NB4 (cell line): ENCODE measurements at regions not wholly inside any gene's neighbourhood (a gene's known extent, or its start where the extent isn't known, plus 50 kb on each side); places are given as distances from the start of the nearest gene placed in this dataset.
"Not testable (repeated sequence)": the region's sequence is repeated elsewhere in the genome, so short reads cannot be mapped to it uniquely, and the experiment has no call there.

Source experiments
- POLR2A ChIP-seq: IDR thresholded peaks from 2 replicates; pipeline ENCODE4 v1.6.1; 2011; ENCODE audit warnings: mild to moderate bottlenecking; ENCODE audit not compliant: insufficient read length; ENCODE audit errors: extremely low read depth
- TF ChIP-seq, protein P1 (sequence below): IDR thresholded peaks from one replicate; pipeline ENCODE4 v1.5.1; 2012; ENCODE audit warnings: low read depth, low read length
- TF ChIP-seq, protein P2 (sequence below): IDR thresholded peaks from 2 replicates; pipeline ENCODE4 v1.6.1; 2011; ENCODE audit warnings: low read depth, low read length

DNA sequence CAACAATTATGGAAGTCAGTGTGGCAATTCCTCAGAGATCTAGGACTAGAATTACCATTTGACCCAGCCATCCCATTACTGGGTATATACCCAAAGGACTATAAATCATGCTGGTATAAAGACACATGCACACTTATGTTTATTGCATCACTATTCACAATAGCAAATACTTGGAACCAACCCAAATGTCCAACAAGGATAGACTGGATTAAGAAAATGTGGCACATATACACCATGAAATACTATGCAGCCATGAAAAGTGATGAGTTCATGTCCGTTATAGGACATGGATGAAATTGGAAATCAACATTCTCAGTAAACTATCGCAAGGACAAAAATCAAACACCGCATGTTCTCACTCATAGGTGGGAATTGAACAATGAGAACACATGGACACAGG, 306.4 kb upstream of the DEFB115 start:
- TF ChIP-seq, protein P1, sequence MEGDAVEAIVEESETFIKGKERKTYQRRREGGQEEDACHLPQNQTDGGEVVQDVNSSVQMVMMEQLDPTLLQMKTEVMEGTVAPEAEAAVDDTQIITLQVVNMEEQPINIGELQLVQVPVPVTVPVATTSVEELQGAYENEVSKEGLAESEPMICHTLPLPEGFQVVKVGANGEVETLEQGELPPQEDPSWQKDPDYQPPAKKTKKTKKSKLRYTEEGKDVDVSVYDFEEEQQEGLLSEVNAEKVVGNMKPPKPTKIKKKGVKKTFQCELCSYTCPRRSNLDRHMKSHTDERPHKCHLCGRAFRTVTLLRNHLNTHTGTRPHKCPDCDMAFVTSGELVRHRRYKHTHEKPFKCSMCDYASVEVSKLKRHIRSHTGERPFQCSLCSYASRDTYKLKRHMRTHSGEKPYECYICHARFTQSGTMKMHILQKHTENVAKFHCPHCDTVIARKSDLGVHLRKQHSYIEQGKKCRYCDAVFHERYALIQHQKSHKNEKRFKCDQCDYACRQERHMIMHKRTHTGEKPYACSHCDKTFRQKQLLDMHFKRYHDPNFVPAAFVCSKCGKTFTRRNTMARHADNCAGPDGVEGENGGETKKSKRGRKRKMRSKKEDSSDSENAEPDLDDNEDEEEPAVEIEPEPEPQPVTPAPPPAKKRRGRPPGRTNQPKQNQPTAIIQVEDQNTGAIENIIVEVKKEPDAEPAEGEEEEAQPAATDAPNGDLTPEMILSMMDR = not testable (repeated sequence)
- TF ChIP-seq POLR2A = not testable (repeated sequence)
- TF ChIP-seq, protein P2, sequence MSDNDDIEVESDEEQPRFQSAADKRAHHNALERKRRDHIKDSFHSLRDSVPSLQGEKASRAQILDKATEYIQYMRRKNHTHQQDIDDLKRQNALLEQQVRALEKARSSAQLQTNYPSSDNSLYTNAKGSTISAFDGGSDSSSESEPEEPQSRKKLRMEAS = not testable (repeated sequence)
